IPS-NIHi11 (cell line): ENCODE measurements at regions not wholly inside any gene's neighbourhood (a gene's known extent, or its start where the extent isn't known, plus 50 kb on each side); places are given as distances from the start of the nearest gene placed in this dataset.

Source experiments
- DNase-seq: peaks from one replicate; pipeline ENCODE4 v3.0.0; 2012; ENCODE audit warnings: mixed read lengths, low spot score

DNA sequence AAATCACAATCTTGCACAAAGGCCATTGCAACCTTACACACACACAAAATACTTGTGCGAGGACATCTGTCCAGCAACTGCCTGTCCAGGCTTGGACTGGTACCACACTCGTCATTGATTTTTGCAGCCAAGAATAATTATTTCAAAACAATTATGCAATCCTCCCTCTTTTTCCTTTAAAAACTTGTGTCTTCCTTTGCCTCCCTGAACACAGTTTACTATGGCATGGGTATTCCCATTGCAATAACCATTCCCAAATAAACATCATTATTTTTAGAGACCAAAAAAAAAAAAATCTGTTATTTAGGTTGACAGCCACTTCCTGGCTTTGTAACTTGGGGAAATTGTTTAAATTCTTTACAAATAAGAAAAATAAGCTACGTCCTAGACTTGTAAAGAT is 54.0 kb downstream of the C11orf91 start:
- DNase-seq: no peak

DNA sequence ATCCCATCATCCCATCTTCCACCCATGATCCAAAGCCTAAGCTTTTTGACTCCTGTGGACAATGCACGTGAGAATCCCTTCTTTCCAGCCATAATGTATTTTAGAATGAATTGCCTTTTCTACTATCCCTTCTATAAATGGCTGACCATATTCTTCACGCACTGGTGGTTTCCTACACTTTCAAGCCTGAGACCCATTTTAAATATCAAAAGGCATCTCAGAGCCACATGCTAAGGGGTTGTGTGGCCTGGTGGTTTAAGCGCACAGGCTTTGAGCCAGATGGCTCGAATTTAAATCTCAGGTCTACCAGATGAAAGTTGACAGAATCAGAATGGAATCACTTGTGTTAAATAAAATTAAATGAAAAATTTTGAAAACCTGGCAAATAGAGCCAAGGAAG is 54.5 kb downstream of the C11orf91 start:
- no peak for DNase-seq

DNA sequence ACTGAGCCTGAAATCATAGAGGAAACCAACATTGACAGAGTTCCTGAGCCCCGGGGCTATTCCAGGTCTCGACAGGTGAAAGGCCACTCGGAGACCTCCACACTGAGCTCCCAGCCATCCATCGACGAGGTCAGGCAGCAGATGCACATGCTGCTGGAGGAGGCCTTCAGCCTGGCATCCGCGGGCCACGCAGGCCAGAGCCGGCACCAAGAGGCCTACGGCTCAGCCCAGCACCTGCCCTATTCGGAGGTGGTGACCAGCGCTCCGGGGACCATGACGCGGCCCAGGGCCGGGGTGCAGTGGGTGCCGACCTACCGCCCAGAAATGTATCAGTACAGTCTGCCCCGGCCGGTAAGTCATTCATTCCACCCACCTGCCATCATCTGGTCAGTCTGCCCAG is 54.9 kb downstream of the C11orf91 start:
- DNase-seq: no peak

DNA sequence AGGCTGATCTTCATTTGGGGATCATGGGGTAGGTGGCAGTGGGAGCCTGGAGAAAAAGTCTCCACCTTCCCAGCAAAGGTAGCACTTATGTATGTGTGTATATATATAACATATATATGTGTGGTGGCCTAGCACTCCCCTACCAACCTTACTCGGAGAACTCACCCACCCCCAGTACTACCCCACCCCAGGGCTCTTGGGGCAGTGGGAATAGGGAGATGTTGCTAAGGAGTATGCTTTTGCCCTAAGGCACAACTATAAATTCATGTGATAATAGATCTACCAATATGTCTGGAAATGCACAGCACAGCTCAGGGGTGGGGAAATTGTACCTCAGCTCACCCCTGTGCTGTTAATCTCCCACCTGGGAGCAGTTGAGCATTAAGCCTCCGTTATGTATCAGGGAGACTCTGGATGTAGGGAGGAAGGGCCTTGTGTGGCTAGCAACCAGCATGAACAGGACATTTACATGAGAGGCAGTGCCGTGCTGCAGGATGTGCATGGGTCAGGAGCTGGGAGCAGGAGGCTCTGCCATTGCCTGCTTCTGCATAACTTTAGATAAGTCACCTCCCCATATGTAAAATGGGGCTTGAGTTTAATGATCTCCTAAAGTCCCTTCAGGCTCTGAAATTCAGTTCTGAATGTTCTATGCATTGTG is 57.3 kb downstream of the C11orf91 start:
- no peak for DNase-seq

DNA sequence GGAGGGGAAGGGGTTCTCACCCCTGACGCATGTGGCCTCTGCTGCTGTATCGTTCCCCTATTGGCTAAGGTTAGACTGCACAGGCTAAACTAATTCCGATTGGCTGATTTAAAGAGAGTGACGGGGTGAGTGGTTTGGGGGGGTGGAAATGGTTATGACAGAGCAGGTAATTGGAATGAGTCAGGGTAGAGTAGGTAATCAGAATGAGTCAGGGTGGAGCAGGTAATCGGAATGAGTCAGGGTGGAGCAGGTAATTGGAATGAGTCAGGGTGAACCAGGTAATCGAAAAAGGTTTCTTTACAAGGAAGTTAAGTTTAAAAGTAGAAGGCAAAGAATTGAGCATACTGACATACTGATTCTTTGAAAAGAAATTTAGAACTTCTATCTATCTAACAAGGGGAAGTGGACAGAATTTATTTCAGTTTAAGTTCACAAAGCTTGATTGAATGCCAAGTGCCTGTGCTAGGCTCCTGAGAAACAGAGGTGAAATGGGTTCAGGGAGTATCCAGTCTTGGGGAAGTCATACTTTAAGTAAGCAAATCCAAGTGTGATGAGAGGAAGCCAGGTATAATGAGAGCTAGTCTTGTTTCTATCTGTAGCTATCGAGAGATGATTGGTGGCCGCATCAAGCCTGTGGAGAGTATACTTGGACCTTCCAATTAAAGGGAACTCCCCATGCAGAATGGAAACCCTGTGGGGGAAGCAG is 58.0 kb downstream of the C11orf91 start:
- no peak for DNase-seq

DNA sequence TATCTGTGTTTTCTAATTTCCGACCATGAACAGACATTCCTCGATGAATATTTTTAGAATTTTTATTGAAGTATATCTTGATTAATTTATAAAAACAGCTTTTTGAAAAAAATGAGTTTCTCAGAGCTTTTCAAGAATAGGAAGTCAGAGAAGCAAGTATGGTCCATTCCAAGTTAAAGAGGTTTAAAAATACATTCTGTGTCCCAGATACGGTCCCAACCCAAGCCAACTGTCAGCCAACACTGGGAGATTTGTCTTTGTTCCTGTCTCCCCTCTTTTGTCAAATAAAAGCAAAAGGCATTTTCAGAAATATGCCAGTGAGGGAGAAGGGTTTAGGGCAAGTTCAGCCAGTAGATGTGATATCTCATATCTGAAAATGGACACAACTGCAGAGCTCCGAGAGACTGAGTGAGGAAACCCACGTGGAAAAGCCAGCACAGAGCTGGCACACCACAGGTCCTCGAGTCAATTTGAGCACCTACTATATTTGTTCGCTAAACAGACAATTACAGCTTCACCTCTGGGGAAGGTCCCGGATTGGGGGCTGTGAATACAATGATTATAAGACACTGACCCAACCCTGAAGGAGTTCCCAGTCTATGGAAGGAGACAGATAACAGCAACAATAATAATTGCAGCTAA is 59.8 kb downstream of the C11orf91 start:
- no peak for DNase-seq

DNA sequence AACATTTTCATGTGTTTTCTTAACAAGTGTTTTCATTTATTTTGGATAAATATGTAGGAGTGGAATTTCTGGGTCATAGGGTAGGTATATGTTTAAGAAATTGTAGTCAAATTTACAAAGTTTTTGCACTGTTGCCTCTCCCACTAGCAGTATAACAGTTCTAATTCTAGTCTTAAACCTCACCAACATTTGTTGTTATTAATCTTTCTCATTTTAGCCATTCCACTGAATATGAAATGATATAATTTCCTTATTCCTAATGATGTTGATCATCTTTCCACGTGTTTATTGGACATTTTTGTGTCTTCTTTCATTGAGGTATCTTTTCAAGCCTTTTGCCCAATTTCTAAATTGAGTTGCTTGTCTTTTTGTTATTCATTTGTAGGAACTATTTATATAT is 62.0 kb downstream of the C11orf91 start:
- DNase-seq: no peak

DNA sequence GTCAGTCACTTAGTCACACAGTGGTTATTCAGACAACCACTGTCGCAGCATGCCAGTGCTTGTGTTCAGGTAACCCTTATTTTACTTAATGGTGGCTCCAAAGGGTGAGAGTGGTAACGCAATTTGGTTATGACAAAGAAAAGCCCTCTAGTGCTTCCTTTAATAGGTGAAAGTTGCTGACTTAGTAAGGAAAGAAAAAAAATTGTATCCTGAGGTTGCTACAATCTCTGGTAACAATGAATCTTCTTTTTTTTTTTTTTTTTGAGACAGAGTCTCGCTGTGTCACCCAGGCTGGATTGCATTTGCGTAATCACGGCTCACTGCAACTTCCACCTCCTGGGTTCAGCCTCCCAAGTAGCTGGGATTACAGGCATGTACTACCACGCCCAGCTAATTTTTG is 64.5 kb downstream of the C11orf91 start:
- no peak for DNase-seq

DNA sequence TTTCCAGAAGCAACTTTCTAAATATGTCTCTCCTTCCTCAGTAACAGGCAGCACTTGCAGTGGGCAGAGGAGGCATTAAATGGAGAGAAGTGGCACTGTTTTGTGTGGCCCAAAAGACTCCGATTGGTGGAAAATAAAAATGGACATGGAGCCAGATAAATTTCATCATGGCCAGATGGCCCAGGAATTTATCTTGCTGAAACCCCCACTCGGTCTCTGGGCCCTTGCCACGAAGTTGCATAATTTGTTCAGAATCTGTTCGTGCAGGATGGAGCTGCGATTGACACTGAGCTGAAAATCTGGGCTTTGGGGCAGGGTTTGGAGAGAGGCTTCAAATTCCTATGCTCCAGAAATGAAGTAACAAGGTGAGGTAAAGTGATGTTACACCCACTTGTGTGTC is 65.5 kb downstream of the C11orf91 start:
- no peak for DNase-seq

DNA sequence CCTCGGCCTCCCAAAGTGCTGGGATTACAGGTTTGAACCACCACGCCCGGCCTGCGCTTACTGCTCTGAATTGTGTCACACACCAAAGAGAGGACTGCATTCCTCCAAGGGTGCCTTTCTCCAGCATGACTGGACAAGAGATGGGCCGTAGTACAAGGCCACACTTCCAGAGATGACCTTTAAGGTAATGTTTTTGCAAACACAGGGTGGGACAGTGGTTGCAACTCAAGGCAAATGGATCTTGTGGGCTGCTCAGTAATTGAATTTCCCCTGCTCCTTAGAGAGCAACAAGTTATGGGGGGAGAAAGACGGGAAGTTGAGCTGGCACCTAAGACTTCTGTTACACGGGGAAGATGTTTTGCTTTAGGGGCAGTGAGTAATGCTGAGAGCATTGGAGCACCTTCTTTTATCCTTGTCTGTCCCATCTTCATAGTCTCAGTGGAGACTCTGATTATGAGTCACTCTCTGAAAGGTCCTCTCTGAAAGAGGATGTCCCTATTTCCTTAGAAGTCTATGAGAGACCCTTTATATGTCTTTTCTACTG is 66.3 kb downstream of the C11orf91 start:
- no peak for DNase-seq

DNA sequence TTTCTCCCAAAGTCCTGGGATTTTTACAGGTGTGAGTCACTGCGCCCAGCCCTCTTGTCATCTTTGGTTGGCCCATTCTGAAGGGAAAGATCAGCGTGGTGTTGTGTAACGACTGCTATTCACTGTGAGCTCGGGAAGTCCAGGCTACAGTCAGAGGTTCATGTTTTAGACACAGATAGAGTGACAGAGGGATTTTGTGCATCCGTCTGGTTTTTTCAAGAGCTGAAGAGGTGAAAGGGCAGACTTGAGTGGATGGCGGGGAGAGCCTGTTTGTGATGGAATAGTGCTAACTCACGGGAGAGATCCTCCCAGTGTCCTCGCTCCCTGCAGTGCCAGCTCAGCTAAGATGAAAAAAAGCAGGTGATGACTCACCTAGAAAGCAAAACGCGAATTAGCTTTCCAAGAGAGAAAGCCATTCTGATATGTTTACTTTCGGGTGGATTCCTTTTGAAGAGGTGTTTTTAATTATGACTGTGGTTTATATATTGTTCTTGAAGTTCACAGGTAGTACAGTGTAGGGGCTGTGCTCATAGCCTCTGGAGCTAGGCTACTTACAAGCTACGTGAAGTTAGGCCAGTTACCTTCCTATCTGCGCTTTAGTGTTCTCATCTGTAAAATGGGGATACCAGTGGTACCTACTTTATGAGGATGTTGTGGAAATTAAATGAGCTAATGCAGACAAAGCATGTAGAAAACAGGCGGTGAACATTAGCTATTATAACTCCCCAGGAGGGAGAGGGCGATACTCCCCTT is 67.2 kb downstream of the C11orf91 start:
- DNase-seq: peak; percentile 43

DNA sequence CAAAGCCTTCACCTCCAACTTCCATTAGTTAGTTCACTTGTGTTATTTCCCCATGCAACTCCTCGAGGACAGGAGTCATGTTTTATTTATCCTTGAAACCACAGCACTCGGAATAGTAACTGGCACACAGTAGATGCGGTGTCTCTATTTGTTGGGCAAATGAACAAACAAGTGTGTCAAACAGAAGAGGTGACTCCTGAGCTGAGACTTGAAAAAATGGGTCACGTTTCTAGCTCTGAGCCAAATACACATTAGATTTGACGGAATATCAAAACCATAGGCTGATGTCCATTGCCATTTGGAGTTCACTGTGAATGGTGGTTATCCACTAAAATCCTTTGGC is 68.9 kb downstream of the C11orf91 start:
- DNase-seq: no peak

DNA sequence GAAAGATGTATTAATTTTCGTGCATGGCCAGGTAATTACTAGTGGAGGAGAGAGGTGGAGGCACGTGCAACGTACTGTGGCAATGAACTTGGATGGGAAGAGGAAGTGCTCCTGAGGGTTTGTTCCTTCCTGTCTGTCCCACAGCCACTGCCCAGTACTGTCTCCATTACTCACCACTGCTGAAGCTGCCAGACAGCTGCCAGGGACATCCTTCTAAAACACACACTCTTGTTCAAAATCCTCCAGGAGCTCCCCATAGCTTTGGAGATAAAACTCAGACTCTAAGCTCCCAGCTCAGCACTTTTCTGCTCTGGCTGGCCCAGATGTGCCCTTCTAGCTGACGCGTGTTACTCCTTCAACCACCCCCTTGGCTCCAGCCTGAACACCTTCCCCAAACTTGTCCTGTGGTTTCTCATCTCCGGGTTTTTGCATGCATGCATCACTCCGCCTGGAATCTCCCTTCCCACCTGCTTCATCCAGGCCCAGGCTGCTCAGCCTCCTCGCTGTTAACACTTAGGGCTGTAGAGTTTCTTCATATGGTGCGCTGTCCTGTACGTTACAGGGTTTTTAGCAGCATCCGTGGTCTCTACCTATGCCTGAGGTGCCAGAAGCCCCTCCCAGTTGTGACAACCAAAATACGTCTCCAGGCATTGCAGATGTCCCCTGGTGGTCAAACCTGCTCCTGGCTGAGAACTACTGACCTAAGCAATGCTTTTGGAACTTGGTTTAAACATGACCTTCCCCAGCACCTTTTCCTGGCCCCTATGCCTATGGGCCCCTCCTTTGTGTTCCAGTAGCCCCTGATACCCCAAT is 69.5 kb downstream of the C11orf91 start:
- DNase-seq: no peak

DNA sequence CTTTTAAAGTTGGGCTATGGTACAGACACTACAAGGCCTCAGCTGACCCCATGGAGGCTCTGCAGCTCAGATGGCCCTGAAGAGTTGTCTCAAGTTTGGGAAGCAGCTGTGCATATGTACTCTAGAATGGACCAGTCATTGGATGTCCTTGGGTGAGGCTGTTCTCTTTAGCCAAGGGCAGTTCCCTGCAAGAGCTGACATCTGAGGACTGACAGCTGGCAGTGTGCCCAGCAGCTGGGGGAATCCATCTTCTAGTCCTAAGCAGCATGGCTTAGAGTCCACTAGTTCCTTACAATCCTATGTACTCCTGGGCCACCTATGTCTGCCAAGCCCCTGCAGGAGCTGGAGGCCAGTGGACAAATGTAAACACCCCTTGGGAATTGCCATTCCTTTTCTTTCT is 76.5 kb downstream of the C11orf91 start:
- no peak for DNase-seq

DNA sequence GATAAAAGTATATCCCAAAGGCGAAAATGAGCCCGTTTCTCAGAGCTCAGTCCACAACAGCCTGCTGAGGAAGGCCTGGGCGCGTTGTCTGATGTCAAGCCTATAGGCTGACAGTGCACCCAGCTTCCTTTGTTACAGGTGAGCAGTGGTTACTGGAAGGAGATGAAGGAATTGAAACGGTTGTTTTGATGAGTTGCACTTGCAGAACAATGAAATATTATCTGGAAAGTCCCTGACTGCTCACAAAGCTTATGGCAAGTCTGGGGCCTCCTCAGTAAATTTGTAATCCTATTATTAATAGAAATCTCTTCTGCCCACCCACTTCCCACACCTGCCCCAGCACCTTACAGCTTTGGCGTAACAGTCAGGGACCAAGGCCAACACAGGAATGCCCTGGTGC is 77.8 kb downstream of the C11orf91 start:
- no peak for DNase-seq

DNA sequence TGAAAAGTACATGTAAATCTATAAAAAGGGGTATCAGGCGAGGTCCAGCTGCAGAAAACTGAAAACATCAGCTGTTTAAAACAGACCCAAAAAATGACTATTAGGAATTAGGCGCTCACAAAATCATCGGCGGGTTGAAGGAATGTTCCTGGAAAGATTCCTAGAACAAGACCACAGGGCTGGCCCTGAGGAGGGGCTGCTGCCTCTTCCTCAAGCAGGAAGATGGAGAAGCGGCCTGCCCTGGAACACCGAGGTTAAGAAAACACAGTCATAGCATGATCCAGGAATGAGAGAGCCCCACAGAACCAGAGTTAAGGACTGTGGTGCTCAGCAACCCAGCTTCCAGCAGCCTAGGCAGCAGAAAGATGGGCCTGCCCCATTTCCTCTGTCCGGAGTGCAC is 78.4 kb downstream of the C11orf91 start:
- DNase-seq: no peak

DNA sequence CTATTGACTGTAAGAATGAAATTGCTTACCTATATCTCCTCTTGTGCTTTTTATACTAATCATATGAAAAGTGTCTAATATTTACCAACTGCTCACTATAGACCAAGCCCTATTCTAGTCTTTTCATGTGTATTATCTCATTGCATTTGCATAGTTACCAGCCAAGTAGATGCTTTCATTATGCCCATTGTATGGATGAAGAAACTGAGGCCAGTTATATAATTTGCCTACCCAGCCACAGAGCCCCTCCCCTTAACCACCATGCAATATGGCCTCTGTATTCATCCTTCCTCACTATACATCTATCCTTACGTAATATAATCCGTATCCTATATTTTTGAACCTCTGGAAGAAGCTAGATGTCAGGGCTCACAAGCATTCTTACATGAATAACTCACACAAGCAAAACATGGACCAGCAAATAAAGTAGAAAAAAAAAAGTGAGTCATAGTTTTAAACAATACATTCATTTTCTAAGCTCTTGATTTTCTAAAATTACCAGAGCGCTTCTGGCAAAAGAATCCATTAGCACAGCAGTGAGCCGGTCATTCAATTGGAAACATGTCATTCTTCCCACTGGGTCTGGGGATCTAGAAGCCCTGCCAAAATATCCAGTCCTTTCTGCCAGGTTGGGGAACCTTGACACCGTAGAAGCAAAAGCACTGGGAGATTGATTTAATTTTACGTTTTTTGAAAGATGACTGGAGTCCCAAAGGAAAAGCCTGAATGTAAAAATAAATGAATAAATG is 80.0 kb downstream of the C11orf91 start:
- DNase-seq: no peak

DNA sequence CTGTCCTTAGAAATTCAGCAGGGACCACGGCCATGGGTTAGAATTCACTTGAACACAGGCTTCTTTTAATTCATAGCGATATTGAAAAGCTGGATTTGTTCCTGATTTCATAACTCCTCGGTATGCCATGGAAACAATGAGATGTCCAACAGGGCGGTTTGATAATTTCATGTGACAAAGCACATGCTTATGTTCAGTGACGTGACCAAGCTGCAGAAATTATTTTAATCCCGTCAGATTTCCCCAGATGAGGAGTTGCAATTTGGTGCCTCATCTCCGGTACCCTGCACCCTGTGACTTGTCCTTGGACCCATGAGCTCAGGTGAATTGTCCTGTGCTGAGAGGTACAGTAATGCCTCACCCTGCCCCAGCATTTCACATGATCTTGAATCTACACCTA is 81.7 kb downstream of the C11orf91 start:
- no peak for DNase-seq

DNA sequence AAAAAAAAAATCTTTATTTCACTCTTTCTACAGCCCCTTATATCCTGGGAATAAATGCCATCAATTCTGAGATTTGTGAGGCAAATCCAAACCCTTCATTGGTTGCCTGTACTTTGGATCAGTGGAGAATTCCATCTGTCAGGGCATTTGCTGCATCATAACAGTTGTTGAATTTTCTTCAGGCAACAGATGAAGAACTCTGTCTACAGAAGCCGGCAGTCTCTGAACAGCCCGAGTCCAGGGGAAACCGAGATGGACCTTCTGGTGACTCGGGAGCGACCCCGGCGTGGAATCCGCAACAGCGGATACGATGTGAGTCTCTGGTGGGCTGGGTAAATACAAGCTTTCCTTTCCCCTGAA is 82.3 kb downstream of the C11orf91 start:
- no peak for DNase-seq

DNA sequence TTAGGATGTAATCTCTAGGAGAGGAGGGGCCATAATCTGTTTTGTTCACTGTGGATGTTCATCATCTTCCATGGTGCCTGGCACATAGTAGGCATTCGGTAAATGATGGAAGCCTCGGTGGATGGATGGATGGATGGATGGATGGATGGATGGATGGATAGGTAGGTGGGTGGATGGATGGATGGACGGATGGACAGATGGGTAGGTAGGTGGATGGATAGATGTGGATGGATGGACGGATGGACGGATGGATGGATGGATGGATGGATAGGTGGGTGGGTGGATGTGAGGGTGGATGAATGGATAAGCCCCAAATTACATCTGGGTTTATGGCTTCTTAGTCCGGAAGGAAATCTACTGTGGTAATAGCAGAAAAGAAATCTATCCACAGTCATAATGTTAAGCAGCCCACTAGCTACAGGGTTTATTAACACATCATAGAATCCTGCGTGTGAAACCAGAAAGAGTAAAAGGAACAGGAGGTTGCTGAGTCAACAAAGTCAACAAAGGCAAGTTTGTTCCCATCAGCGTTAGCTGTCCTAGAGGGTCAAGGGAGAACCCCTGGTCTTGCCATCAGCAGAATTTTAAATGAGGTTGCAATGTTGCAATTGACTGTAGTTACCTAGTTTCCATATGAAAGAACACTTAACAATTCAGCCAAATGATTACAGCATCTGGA is 82.8 kb downstream of the C11orf91 start:
- no peak for DNase-seq

DNA sequence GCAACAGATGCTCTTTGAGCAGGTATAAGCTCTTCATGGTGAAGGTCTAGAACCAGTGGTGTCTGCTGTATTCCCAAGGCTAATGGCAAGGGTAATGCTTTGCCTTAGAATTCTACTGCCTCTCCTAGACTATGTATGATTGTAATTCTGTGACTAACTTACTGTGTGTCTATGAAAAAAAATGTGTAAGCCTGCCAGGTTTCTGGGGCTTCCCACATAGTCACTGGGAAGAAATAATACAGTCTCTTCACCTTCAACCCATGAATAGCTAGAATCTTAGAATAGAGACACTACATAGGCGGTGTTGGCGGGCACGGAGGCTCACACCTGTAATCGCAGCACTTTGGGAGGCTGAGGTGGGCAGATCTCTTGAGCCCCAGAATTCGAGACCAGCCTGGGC is 84.1 kb downstream of the C11orf91 start:
- no peak for DNase-seq
